MCF 10A (cell line): ENCODE measurements at regions not wholly inside any gene's neighbourhood (a gene's known extent, or its start where the extent isn't known, plus 50 kb on each side); places are given as distances from the start of the nearest gene placed in this dataset.

ENCODE experiments used
- BruUV-seq: library from RNA; stranded (reverse); fragments of 400-500 nt; replicated peaks from 2 replicates; lab custom pipeline; 2021; lab: Mats Ljungman, UMichigan
- CTCF ChIA-PET: fragments of 300-600 bp; sonication (Branson Sonifier 250); formaldehyde crosslinking; extraction: SDS; loops from one replicate; lab custom pipeline; 2021; ENCODE audit warnings: antibody characterized with exemption, inconsistent platforms; lab: Yijun Ruan, JAX
- POLR2A ChIA-PET: fragments of 300-600, 350-650 bp; sonication (Branson Sonifier 250); formaldehyde crosslinking; extraction: SDS; loops from one replicate; lab custom pipeline; 2020; ENCODE audit warnings: antibody characterized with exemption, inconsistent platforms; lab: Yijun Ruan, JAX
- DNase-seq: peaks from one replicate; pipeline ENCODE4 v3.0.0-alpha.2; 2018; ENCODE audit not compliant: unreplicated experiment
- H3K27ac Mint-ChIP-seq: one replicate; pipeline ENCODE4 v1.8.0; 2022; ENCODE audit warnings: mild to moderate bottlenecking, low read depth, mixed read lengths; ENCODE audit not compliant: unreplicated experiment
- H3K27me3 Mint-ChIP-seq: one replicate; pipeline ENCODE4 v1.8.0; 2022; ENCODE audit warnings: mixed read lengths; ENCODE audit not compliant: insufficient read depth, unreplicated experiment
- H3K36me3 Mint-ChIP-seq: one replicate; pipeline ENCODE4 v1.8.0; 2022; ENCODE audit warnings: mild to moderate bottlenecking, moderate library complexity, mixed read lengths; ENCODE audit not compliant: insufficient read depth, unreplicated experiment
- H3K4me1 Mint-ChIP-seq: one replicate; pipeline ENCODE4 v1.8.0; 2022; ENCODE audit warnings: mixed read lengths; ENCODE audit not compliant: insufficient read depth, unreplicated experiment
- H3K4me3 Mint-ChIP-seq: one replicate; pipeline ENCODE4 v1.8.0; 2022; ENCODE audit warnings: mild to moderate bottlenecking, moderate library complexity, mixed read lengths; ENCODE audit not compliant: unreplicated experiment
- H3K9me3 Mint-ChIP-seq: one replicate; pipeline ENCODE4 v1.8.0; 2022; ENCODE audit warnings: mixed read lengths; ENCODE audit not compliant: unreplicated experiment
- intact Hi-C: fragments of 100-400 bp; cut with micrococcal nuclease; formaldehyde crosslinking; loops from 2 replicates; pipeline ENCODE4 v1.14.1; 2022
- TF ChIP-seq, protein P1 (sequence below): fragments of 200-600 bp; IDR thresholded peaks from one replicate; pipeline ENCODE4 v1.8.0; 2022; ENCODE audit warnings: antibody characterized with exemption, mild to moderate bottlenecking; ENCODE audit not compliant: unreplicated experiment

GRCh38 chr11:112593440-112593839 lies 332.8 kb upstream of the PLET1 start:
- intact Hi-C loops: no loop called here
- TF ChIP-seq, protein P1, sequence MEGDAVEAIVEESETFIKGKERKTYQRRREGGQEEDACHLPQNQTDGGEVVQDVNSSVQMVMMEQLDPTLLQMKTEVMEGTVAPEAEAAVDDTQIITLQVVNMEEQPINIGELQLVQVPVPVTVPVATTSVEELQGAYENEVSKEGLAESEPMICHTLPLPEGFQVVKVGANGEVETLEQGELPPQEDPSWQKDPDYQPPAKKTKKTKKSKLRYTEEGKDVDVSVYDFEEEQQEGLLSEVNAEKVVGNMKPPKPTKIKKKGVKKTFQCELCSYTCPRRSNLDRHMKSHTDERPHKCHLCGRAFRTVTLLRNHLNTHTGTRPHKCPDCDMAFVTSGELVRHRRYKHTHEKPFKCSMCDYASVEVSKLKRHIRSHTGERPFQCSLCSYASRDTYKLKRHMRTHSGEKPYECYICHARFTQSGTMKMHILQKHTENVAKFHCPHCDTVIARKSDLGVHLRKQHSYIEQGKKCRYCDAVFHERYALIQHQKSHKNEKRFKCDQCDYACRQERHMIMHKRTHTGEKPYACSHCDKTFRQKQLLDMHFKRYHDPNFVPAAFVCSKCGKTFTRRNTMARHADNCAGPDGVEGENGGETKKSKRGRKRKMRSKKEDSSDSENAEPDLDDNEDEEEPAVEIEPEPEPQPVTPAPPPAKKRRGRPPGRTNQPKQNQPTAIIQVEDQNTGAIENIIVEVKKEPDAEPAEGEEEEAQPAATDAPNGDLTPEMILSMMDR: no peak
- BruUV-seq: no TSS peak
- H3K27me3 Mint-ChIP-seq: no peaks in the 10 kb centered on the region
- no peak for DNase-seq
- ChIA-PET CTCF (interaction anchor here (0.6 to 8.8 kb wide), 9 partner anchors 184 to 696 kb away, joined by 3 to 166 read pairs (median 8); no protein-coding TSS in a partner anchor), POLR2A (interaction anchor here (0.9 kb wide), 1 partner anchor 523 kb away, joined by 3 read pairs; no protein-coding TSS in a partner anchor)
- H3K4me1 Mint-ChIP-seq: no peaks in the 10 kb centered on the region
- H3K9me3 Mint-ChIP-seq: no peaks in the 10 kb centered on the region
- no peaks in the 10 kb centered on the region for H3K36me3 Mint-ChIP-seq
- no peak overlapping the region for H3K4me3 Mint-ChIP-seq
- H3K27ac Mint-ChIP-seq: no peak overlapping the region

GRCh38 chr11:112596324-112596723 lies 335.7 kb upstream of the PLET1 start:
- ChIA-PET POLR2A (no interaction called here), CTCF (interaction anchor here (1.3 to 1.7 kb wide), 2 partner anchors 8 to 518 kb away, joined by 4 to 9 read pairs; no protein-coding TSS in a partner anchor)
- intact Hi-C loops: no loop called here
- Mint-ChIP-seq H3K4me3 (no peak overlapping the region), H3K9me3 (no peaks in the 10 kb centered on the region), H3K36me3 (no peaks in the 10 kb centered on the region), H3K27me3 (no peaks in the 10 kb centered on the region), H3K4me1 (no peaks in the 10 kb centered on the region), H3K27ac (no peak overlapping the region)
- TF ChIP-seq, protein P1: no peak
- no peak for DNase-seq
- BruUV-seq: no TSS peak

- ChIA-PET CTCF (interaction anchor here (0.6 to 1.7 kb wide), 2 partner anchors 9 to 59 kb away, joined by 3 to 9 read pairs; no protein-coding TSS in a partner anchor), POLR2A (interaction anchor here (0.8 kb wide), 1 partner anchor 16 kb away, joined by 3 read pairs; no protein-coding TSS in a partner anchor)
- Mint-ChIP-seq H3K27me3 (no peaks in the 10 kb centered on the region), H3K27ac (no peak overlapping the region), H3K36me3 (no peaks in the 10 kb centered on the region), H3K9me3 (no peaks in the 10 kb centered on the region), H3K4me1 (no peaks in the 10 kb centered on the region), H3K4me3 (no peak overlapping the region)
- no TSS peak for BruUV-seq
- TF ChIP-seq, protein P1: no peak
- intact Hi-C loops: no loop called here
- no peak for DNase-seq
Measured at GRCh38 chr11:112597286-112597790, 336.7 kb upstream of the PLET1 start.

- intact Hi-C loops: no loop called here
- H3K4me3 Mint-ChIP-seq: no peak overlapping the region
- CTCF ChIA-PET: interaction anchor here (0.7 to 2.8 kb wide), 3 partner anchors 11 to 951 kb away, joined by 3 to 17 read pairs (median 5); no protein-coding TSS in a partner anchor
- BruUV-seq: no TSS peak
- POLR2A ChIA-PET: interaction anchor here (1.6 kb wide), 1 partner anchor 11 kb away, joined by 5 read pairs; no protein-coding TSS in a partner anchor
- no peaks in the 10 kb centered on the region for H3K9me3 Mint-ChIP-seq
- H3K27me3 Mint-ChIP-seq: no peaks in the 10 kb centered on the region
- no peak overlapping the region for H3K27ac Mint-ChIP-seq
- H3K36me3 Mint-ChIP-seq: no peaks in the 10 kb centered on the region
- H3K4me1 Mint-ChIP-seq: no peaks in the 10 kb centered on the region
- no peak for DNase-seq
- TF ChIP-seq, protein P1: no peak
Measured at GRCh38 chr11:112599265-112599664, 338.6 kb upstream of the PLET1 start.
